Stimulated activated naive CD4-positive, alpha-beta T cell (primary cell): ENCODE measurements at regions not wholly inside any gene's neighbourhood (a gene's known extent, or its start where the extent isn't known, plus 50 kb on each side); places are given as distances from the start of the nearest gene placed in this dataset.
"Not testable (repeated sequence)": the region's sequence is repeated elsewhere in the genome, so short reads cannot be mapped to it uniquely, and the experiment has no call there.

Experiments
- DNase-seq, 6 experiments: peaks; one replicate each; lab custom pipeline; 2025; lab: John Stamatoyannopoulos, UW

DNA sequence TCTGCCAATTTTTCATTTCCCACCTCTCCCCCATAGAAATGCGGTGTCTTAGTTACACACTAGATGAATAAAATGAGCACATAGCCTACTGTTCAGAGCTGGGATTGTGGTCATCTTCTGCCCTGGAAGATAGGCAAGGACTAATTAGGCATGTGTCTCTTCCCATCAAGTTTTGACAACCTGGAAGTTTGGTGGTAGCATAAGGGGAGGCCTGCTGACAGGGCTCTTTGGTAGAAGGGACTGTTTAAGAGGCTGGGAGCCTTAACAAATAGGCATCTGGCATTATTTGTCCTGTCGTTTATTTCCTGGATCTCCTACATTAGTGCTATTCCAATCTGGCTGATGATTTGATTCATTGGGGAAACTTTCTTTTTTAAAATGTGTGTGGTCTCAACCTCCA is 512.3 kb downstream of the ZNF385D start:
- DNase-seq = no peak

DNA sequence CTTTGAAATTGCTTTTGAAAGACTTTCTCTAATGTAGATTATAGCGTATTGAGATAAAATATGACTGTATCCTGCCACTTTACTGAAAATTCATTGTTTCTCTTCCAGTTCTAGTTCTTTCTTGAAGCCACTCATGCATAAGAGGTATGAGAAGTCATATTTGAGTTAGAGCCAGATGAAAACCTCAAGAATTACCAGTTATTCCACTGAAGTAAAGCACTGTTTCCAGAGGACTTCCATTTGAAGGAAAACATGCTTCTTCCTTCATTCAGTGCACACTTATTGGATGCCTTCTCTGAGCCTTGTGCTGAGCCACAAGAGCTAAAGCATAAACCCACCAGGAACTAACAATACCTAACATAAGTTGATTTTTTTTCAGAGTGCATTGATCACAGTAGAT is 513.4 kb downstream of the ZNF385D start:
- DNase-seq = no peak

DNA sequence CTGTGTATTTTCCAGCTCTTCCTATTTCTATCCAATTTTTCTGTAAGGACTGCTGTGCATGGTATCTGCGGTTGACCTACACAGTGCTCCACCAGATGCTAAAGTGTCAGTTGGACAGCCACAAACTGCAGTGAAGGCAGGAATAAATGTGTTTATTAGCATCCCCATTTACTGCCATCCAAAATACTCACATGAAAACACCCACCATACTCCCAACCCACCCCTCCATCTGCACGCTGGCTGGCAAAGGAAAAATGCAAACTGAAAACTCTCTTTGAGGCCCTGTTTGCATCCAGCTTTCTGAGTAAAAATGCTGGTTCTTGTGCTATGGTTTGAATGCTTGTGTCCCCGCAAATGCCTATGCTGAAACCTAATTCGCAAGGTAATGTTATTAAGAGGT is 515.5 kb downstream of the ZNF385D start:
- no peak for DNase-seq

DNA sequence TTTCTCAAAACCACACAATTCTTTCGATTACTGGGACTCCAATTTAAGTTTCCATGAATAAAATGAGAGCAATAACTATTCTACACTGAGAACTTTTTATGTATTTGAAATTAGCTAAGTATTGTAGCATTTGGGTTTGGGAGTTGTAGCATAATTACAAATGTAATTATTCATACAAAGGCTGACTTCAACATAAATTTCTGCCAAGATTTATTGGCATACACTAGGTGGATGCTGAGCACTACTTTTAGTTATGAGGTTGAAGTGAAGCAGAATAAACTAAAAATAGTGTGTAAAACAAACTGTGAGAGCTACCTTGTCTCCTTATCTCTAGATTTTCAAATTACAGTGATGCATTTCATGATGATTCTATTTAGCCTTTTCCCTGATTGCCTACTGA is 516.1 kb downstream of the ZNF385D start:
- no peak for DNase-seq

DNA sequence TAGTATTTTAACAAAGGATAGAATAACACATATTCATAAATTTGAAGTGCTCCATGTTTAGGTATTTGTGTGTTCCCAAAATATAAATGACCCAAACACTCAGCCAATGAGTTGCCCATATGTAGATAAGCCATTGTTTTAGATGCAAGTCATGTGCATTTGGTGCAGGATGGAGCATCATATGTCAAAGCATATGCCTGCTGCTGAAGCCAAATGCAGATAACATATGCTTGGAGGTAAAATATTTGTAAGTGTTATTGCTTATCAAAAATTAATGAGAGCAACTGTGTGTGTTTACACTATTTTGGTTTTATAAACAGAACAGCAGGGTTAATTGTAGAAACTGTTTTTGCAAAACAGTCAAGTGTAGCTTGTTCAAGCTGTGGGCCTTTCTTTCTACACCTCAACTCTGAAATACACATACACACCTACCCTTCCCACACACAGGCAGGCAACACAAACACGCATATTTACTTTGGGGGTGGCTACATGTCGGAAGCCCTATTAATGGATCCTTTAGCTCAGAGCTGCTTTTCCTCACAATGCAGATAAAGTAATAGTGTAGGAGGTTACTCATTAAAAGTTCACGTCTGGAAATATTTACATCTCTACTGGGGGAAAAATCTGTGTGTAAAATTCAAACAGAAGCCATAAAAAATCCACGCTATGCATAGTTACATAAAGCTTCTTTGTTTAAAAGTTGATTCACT is 521.4 kb downstream of the ZNF385D start:
- no peak for DNase-seq

GRCh38 chr3:21226086-21226485 is 524.9 kb downstream of the ZNF385D start:
- DNase-seq = no peak

- no peak for DNase-seq
Observed at GRCh38 chr3:21220944-21221343, 530.1 kb downstream of the ZNF385D start.

DNA sequence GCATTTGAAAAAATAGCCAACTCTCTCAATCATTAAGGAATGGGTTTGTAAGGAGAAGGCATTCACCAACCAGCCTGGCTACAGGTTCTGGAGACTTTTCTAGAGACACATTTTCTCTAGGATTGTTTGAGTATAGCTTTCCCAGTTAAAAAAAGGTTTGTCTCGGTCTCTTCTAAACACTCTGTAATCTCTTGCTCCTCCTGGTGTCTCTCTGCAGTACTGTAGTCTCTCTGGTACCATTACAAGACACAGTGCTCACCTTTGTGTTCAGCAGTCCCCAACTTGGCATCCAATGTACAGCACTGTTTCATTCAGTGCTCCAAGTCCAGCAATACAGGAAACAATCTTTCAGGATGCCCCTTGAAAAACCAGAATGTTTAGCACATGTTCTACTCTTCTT is 534.4 kb downstream of the ZNF385D start:
- no peak for DNase-seq

DNA sequence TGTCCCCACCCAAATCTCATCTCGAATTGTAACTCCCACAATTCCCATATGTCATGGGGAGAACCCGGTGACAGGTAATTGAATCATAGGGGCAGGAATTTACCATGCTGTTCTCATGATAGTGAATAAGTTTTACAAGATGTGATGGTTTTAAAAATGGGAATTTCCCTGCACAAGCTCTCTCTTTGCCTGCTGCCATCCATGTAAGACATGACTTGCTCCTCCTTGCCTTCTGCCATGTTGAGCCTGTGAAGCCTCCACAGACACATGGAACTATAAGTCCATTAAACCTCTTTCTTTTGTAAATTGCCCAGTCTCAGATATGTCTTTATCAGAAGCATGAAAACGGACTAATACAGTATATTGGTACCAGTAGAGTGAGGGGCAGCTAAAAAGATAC is 546.9 kb downstream of the ZNF385D start:
- not testable (repeated sequence) for DNase-seq

GRCh38 chr3:21195203-21195602 is 555.8 kb downstream of the ZNF385D start:
- DNase-seq = no peak

DNA sequence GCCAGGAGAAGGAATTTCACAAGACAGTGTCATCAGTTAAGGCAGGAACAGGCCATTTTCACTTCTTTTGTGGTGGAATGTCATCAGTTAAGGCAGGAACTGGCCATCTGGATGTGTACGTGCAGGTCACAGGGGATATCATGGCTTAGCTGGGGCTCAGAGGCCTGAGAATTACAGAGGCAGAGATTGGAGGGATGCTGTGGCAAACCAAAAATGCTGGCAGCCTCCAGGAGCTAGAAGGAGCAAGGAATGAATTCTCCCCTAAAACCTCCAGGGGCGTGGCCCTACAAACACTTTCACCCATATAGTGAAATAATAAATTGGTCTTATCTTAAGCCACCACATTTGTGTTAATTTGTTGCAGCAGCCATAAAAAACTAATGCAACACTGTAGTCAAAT is 557.0 kb downstream of the ZNF385D start:
- DNase-seq = not testable (repeated sequence)

GRCh38 chr3:21188459-21188858 is 562.6 kb downstream of the ZNF385D start:
- no peak for DNase-seq

DNA sequence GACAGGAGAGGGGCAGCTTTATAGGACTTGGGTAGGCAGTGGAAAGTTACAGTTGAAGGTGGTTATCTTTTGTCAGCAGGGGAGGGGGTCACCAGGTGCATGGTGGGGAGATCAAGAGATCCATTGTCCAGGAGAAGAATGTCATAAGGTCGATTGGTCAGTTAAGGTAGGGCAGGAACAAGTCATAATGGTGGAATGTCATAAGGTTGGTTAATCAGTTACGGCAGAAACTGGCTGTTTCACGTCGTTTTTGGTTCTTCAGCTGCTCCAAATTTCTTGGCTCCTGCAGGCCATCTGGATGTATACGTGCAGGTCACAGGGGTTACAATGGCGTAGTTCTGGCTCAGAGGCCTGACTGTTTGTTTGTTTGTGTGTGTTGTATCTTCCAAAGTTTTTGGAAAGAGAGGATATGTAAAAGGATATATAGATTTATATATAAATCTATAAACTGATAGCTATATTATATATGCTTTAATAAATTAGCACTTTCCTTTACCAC is 565.1 kb downstream of the ZNF385D start:
- no peak for DNase-seq

GRCh38 chr3:21174461-21174860 is 576.5 kb downstream of the ZNF385D start:
- no peak for DNase-seq

- DNase-seq = no peak
Observed at GRCh38 chr3:21170964-21171363, 580.0 kb downstream of the ZNF385D start.

GRCh38 chr3:21169948-21170347 is 581.1 kb downstream of the ZNF385D start:
- no peak for DNase-seq

DNA sequence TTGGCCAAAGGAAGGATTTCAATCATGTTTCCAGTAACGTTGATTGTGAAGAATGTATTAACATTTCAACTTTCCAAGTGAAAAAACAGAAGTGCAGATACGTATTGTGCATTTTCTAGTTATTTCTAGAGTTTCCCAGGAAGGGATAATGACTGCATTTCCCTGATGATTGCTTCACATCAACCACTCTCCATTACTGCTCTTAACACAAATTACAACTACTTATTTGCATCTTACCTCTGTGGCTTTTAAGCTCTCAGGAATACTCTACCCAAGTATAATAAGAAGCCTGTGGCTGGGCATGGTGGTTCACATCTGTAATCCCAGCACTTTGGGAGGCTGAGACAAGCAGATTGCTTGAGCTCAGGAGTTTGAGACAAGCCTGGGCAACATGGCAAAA is 582.5 kb downstream of the ZNF385D start:
- no peak for DNase-seq

GRCh38 chr3:21163956-21164355 is 587.1 kb downstream of the ZNF385D start:
- no peak for DNase-seq

- DNase-seq = no peak
Observed at GRCh38 chr3:21159543-21159906, 591.5 kb downstream of the ZNF385D start.

DNA sequence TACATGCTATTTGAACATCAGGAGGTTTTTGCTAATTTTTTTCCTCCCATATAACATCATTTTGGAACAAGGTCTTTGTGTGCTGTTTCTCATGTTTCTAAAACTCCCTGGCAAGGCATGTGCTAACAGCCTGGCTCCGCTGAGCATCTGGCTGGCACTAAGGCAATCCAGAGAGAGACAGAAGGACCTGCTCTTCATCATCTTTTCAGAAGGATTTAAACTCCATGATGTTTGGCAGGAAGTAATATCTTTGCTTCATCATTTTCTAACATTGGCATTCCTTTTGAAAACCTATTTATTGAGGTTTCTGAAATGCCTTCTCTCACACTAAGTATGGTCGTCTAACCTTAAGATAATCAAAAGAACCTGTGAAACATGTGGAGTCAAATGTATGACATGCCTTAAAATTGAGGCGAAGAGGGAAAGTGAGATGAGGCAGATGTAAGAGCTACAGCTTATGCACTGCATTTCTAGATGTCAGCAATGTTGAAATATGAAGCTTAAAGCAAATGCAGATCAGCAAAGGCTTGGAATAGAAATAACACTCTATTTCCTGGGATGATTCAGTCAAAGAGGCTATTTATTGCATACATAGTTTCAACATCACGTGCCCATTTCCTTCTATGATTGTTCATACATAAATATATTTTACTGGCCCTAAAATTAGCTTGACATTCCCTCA is 592.0 kb downstream of the ZNF385D start:
- DNase-seq = no peak

DNA sequence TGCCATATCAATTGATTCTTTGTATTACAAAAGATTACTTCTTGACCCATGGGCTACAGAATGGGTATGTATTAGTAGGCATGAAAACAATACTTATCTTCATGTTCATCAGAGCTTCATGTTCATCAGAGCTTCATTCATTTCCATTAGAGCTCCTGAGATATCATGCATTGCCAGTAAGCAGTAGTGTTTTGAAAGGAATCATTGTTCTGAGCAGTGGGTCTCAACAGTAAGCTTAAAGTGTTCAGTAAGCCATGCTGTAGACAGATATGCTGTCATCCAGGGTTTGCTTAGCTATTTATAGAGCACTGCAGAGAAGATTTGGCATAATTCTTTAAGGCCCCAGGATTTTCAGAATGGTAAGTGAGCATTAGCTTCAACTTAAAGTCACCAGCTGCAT is 596.1 kb downstream of the ZNF385D start:
- DNase-seq = no peak

GRCh38 chr3:21152555-21152954 is 598.5 kb downstream of the ZNF385D start:
- DNase-seq = no peak

DNA sequence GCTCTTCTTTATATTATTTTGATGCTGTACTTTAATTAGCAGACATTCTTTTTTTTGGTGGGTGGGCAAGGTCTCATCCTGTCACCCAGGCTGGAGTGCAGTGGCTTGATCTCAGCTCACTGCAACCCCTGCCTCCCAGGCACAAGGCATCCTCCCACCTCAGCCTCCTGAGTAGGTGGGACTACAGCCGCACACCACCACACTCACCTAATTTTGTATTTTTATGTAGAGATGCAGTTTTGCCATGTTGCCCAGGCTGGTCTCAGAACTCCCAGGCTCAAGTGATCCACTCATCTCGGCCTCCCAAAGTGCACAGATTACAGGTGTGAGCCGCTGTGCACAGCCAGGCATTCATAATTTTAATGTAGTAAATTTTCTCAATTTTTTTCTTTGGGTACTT is 608.1 kb downstream of the ZNF385D start:
- DNase-seq = no peak

GRCh38 chr3:21142031-21142430 is 609.0 kb downstream of the ZNF385D start:
- no peak for DNase-seq
